Esophagus muscularis mucosa (tissue), 4 donors: ENCODE measurements at regions not wholly inside any gene's neighbourhood (a gene's known extent, or its start where the extent isn't known, plus 50 kb on each side); places are given as distances from the start of the nearest gene placed in this dataset.

Experiments used
- DNase-seq: peaks from one replicate; pipeline ENCODE4 v3.0.0-alpha.2; 2017; ENCODE audit errors: extremely low spot score
- H3K27ac ChIP-seq, 4 donors: fragments of 200-600 bp; sonication (generic); replicated peaks in 1 of 4; 1 replicate in 3 of 4; 2 replicates in 1 of 4; pipeline ENCODE4 v1.5.1; 2016 to 2019; ENCODE audit warnings: mild to moderate bottlenecking in 1 of 4
- H3K27me3 ChIP-seq, 4 donors: fragments of 200-600 bp; sonication (generic); one replicate each; pipeline versions ENCODE4 v1.5.1 to v1.6.0; 2016 to 2019
- H3K36me3 ChIP-seq, 4 donors: fragments of 200-600 bp; sonication (generic); one replicate each; pipeline ENCODE4 v1.5.1; 2016 to 2019
- H3K4me1 ChIP-seq, 4 donors: fragments of 200-600 bp; sonication (generic); one replicate each; pipeline ENCODE4 v1.5.1; 2016 to 2019
- H3K4me3 ChIP-seq, 4 donors: fragments of 200-600 bp; sonication (generic); 1 replicate in 2 of 4; 2 replicates in 2 of 4; pipeline ENCODE4 v1.5.1; 2016 to 2019; ENCODE audit warnings: mild to moderate bottlenecking in 4 of 4, moderate library complexity in 1 of 4
- H3K9me3 ChIP-seq, 4 donors: fragments of 200-600 bp; sonication (generic); 1 replicate in 3 of 4; 2 replicates in 1 of 4; pipeline ENCODE4 v1.5.1; 2016 to 2019
- EP300 ChIP-seq: sonication (generic); formaldehyde crosslinking; IDR thresholded peaks from one replicate; pipeline ENCODE4 v1.6.1; 2017; ENCODE audit warnings: antibody characterized with exemption
- POLR2A ChIP-seq: fragments of 450-650 bp; IDR thresholded peaks from one replicate; pipeline ENCODE4 v1.6.1; 2017; ENCODE audit warnings: antibody characterized with exemption, moderate library complexity, mild to moderate bottlenecking, low read depth
- POLR2AphosphoS5 ChIP-seq, 2 donors: sonication (generic); formaldehyde crosslinking; IDR thresholded peaks; one replicate each; pipeline ENCODE4 v1.6.1; 2017; ENCODE audit warnings: antibody characterized with exemption in 2 of 2
- WGBS: methylation state at CpG from one replicate; pipeline ENCODE4 v1.1.5; 2018; 5-methylcytosine and 5-hydroxymethylcytosine counted together
- intact Hi-C: fragments of 100-400 bp; cut with DNase I; formaldehyde crosslinking; loops from one replicate; pipeline ENCODE4 v1.15.1; 2023
- TF ChIP-seq, protein P1 (sequence below), 3 experiments: fragments of 200-600 bp in 2 of 3; fragments of 450-650 bp in 1 of 3; sonication (generic) in 2 of 3; IDR thresholded peaks; one replicate each; pipeline ENCODE4 v1.5.1; 2017 to 2019; ENCODE audit warnings: antibody characterized with exemption in 3 of 3, mild to moderate bottlenecking in 2 of 3, moderate library complexity in 1 of 3

DNA sequence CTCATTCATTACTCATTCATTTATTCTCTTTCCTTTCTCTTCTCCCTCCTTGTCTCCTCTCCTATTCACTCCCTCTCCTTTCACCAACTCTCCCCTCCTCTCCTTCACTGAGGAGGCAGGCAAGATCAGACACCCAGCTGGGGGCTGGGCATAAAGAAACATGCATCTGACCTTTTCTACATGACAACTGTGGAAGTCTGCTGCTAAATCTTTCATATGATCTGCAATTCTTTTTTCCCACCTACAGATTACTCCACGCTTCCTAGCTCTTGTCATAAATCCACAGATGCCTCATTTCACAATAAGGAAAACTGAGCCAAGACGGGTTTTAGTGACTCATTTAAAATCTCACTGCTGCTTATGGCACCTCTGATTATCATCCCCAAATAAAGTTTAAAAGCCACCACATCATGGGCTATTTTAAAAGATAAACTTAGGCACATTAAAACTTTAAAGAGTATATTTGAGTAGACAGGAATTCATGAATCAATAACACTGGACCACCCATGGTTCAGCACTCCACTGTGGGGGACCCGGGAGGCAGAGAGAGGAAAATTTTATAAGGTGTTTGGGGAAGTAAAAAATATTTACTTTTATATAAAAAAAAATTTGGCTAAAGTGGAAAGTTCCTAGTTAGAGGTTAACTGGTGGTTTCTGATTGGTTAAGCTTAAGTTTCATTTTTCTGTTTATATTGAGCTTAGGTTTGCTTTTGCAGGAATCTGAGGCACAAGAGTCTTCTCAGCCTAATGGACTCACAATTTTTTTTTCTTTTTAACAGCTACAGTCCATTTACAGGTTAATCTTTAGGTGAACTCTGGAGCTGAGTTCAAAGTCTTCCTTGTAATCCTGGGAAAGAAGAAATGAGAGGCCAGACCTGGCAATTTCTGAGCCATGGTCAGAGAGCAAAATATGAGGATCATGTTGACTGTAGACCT is 55.8 kb upstream of the DNAH14 start:
- DNase-seq, result no peak
- peak overlapping the region in 3 of 4 donors; percentile 0 to 27 (median 17) for H3K27ac ChIP-seq
- WGBS, result 17% methylated on average over 3 of the region's 3 CpGs
- H3K4me1 ChIP-seq, result peaks cover 0 to 32% (median 29%) of the 10 kb centered on the region in 4 donors
- H3K36me3 ChIP-seq, result no peaks in the 10 kb centered on the region
- H3K4me3 ChIP-seq, result no peak overlapping the region
- TF ChIP-seq EP300 (no peak), POLR2AphosphoS5 (IDR thresholded peaks at IDR 0.05) (no peak), POLR2A (no peak)
- TF ChIP-seq, protein P1, sequence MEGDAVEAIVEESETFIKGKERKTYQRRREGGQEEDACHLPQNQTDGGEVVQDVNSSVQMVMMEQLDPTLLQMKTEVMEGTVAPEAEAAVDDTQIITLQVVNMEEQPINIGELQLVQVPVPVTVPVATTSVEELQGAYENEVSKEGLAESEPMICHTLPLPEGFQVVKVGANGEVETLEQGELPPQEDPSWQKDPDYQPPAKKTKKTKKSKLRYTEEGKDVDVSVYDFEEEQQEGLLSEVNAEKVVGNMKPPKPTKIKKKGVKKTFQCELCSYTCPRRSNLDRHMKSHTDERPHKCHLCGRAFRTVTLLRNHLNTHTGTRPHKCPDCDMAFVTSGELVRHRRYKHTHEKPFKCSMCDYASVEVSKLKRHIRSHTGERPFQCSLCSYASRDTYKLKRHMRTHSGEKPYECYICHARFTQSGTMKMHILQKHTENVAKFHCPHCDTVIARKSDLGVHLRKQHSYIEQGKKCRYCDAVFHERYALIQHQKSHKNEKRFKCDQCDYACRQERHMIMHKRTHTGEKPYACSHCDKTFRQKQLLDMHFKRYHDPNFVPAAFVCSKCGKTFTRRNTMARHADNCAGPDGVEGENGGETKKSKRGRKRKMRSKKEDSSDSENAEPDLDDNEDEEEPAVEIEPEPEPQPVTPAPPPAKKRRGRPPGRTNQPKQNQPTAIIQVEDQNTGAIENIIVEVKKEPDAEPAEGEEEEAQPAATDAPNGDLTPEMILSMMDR (IDR thresholded peaks at IDR 0.05), result no peak
- H3K27me3 ChIP-seq, result no peaks in the 10 kb centered on the region
- no peaks in the 10 kb centered on the region for H3K9me3 ChIP-seq
- intact Hi-C loops, result no loop called here

DNA sequence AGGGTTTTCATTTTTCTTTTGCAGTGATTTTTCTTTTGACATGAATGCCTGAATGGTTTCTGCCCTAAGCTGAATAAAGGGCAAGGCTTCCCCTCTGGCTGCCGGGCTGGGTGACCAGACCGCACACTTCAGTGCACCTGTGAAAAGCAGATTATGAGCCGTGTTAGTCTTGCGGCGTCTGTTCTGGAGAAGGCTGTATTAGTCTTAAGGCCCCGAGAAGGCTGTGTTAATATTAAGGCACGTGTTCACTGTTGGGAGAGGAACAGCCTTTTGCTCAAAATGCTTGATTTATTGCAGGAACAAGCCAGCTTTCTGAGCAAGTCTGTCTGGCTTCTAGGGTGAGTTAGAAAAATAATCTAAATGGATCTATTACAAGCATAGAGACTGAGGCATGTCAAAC is 54.7 kb upstream of the DNAH14 start:
- DNase-seq, result no peak
- WGBS, result 22% methylated on average over 7 of the region's 7 CpGs
- Histone ChIP-seq H3K36me3 (no peaks in the 10 kb centered on the region), H3K27ac (peak overlapping the region in 2 of 4 donors; percentile 28 to 31), H3K4me1 (peaks cover 0 to 32% (median 29%) of the 10 kb centered on the region in 4 donors), H3K27me3 (no peaks in the 10 kb centered on the region), H3K9me3 (no peaks in the 10 kb centered on the region), H3K4me3 (no peak overlapping the region)
- intact Hi-C loops, result no loop called here
- no peak for TF ChIP-seq EP300
- TF ChIP-seq, protein P1 (IDR thresholded peaks at IDR 0.05), result no peak
- TF ChIP-seq POLR2AphosphoS5 (IDR thresholded peaks at IDR 0.05), result no peak
- TF ChIP-seq POLR2A, result no peak

DNA sequence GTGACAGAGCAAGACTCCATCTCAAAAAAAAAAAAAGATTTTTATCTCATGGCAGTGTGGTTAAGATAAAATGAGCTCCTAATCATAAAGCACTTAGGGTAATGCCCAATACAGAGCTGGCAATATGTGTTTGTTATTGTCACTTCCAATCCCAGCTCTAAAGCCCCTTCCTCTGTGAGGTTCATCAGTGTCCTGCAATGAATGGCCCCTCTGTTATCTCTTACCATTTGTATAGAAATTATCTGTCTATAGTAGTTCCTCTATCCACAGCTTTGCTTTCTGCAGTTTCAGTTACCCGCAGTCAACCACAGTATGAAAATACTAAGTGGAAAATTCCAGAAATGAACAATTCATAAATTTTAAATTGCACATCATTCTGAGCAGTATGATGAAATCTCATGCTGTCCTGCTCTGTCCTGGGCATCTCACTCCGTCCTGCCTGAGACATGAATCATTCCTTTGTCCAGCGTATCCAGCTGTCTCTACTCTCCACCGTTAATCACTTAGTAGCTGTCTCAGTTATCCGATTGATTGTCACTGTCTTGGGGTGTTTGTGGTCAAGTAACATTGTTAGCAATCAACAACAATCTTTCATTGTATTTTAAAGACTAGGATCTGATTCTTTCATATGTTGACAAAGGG is 50.2 kb upstream of the DNAH14 start:
- Histone ChIP-seq H3K4me3 (no peak overlapping the region), H3K27ac (no peak overlapping the region), H3K4me1 (peaks cover 0 to 39% (median 34%) of the 10 kb centered on the region in 4 donors), H3K27me3 (no peaks in the 10 kb centered on the region), H3K36me3 (no peaks in the 10 kb centered on the region), H3K9me3 (no peaks in the 10 kb centered on the region)
- TF ChIP-seq, protein P1 (IDR thresholded peaks at IDR 0.05), result no peak
- no peak for TF ChIP-seq POLR2A
- TF ChIP-seq POLR2AphosphoS5 (IDR thresholded peaks at IDR 0.05), result no peak
- no peak for TF ChIP-seq EP300
- intact Hi-C loops, result no loop called here
- 42% methylated on average over 5 of the region's 5 CpGs for WGBS
- DNase-seq, result no peak
